HG02623 (cell line): ENCODE measurements at regions not wholly inside any gene's neighbourhood (a gene's known extent, or its start where the extent isn't known, plus 50 kb on each side); places are given as distances from the start of the nearest gene placed in this dataset.
"Not testable (repeated sequence)": the region's sequence is repeated elsewhere in the genome, so short reads cannot be mapped to it uniquely, and the experiment has no call there.

Experiments used
- ATAC-seq: cut with Tn5 transposase; IDR thresholded peaks from one replicate; pipeline ENCODE4 v1.9.1; 2021; ENCODE audit warnings: moderate library complexity; ENCODE audit not compliant: unreplicated experiment

- no peak for ATAC-seq
Measured at GRCh38 chr15:98263787-98264186, 303.3 kb downstream of the ARRDC4 start.

GRCh38 chr15:98266295-98266694 lies 305.8 kb downstream of the ARRDC4 start:
- no peak for ATAC-seq

GRCh38 chr15:98268163-98268562 lies 307.7 kb downstream of the ARRDC4 start:
- ATAC-seq = no peak

- ATAC-seq = no peak
Measured at GRCh38 chr15:98272625-98273024, 312.1 kb downstream of the ARRDC4 start.

GRCh38 chr15:98276018-98276417 lies 315.5 kb downstream of the ARRDC4 start:
- ATAC-seq = no peak

GRCh38 chr15:98277602-98278001 lies 317.1 kb downstream of the ARRDC4 start:
- ATAC-seq = no peak

GRCh38 chr15:98280284-98280975 lies 319.9 kb downstream of the ARRDC4 start:
- ATAC-seq = no peak

- ATAC-seq = no peak
Measured at GRCh38 chr15:98281130-98281529, 320.6 kb downstream of the ARRDC4 start.

- ATAC-seq = no peak
Measured at GRCh38 chr15:98282656-98283332, 322.3 kb downstream of the ARRDC4 start.

- ATAC-seq = no peak
Measured at GRCh38 chr15:98286200-98286599, 325.7 kb downstream of the ARRDC4 start.

- ATAC-seq = no peak
Measured at GRCh38 chr15:98286831-98287230, 326.3 kb downstream of the ARRDC4 start.

GRCh38 chr15:98288091-98288590 lies 327.6 kb downstream of the ARRDC4 start:
- ATAC-seq = no peak

GRCh38 chr15:98289747-98290146 lies 329.2 kb downstream of the ARRDC4 start:
- no peak for ATAC-seq

- ATAC-seq = peak; percentile 62
Measured at GRCh38 chr15:98292442-98293240, 332.1 kb downstream of the ARRDC4 start.

- ATAC-seq = no peak
Measured at GRCh38 chr15:98294126-98294525, 333.6 kb downstream of the ARRDC4 start.

GRCh38 chr15:98295101-98295759 lies 334.7 kb downstream of the ARRDC4 start:
- ATAC-seq = not testable (repeated sequence)

- ATAC-seq = no peak
Measured at GRCh38 chr15:98296653-98297052, 336.1 kb downstream of the ARRDC4 start.

GRCh38 chr15:98304371-98304770 lies 343.9 kb downstream of the ARRDC4 start:
- ATAC-seq = no peak

- no peak for ATAC-seq
Measured at GRCh38 chr15:98308117-98308516, 340.2 kb upstream of the IGF1R start.

- no peak for ATAC-seq
Measured at GRCh38 chr15:98311566-98312188, 336.7 kb upstream of the IGF1R start.

- ATAC-seq = no peak
Measured at GRCh38 chr15:98312913-98313312, 335.4 kb upstream of the IGF1R start.
